NOMO-1 treated with DMSO at 0.1 percent for 48 hours (cell line): ENCODE measurements at regions not wholly inside any gene's neighbourhood (a gene's known extent, or its start where the extent isn't known, plus 50 kb on each side); places are given as distances from the start of the nearest gene placed in this dataset.
"Not testable (repeated sequence)": the region's sequence is repeated elsewhere in the genome, so short reads cannot be mapped to it uniquely, and the experiment has no call there.

Source experiments
- DNase-seq: peaks from one replicate; lab custom pipeline; 2025; ENCODE audit not compliant: unreplicated experiment; lab: John Stamatoyannopoulos, UW

DNA sequence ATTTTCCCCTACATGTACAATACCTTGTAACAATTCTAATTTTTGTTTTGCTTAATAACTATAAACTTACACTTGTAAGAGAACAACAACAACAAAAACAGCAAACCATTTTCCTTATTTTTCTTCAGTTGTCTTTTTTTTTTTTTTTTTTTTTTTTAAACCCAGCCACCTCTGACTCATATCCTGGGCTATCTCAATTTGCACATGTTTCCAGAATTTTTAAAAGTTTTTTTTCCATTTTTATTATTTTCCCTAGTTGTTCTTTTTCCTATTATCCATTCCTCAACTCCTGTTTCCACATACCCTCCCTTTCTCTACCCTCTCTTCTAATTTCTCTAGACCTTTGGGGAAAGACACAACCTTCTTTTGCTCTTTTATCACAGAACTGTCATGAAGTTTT is 112.5 kb downstream of the EFEMP1 start:
- DNase-seq, result no peak

DNA sequence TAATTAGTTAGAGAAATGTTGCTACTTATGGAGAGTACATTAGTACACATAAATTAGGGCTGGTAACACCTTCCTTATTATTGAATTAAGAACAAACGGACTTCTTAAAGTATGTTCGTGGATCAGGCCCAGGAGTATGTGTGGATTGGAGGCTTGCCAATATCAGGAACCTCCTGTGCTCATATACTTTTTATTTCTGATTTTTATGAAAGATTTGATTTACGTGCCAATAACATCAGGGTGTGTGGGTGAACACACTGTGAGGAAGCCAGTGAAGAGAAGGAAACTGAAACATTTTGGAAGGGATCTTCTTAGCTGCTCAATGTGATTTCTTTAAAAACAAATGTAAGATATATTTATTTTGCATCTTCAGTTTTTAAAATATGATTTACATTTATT is 113.0 kb downstream of the EFEMP1 start:
- no peak for DNase-seq

DNA sequence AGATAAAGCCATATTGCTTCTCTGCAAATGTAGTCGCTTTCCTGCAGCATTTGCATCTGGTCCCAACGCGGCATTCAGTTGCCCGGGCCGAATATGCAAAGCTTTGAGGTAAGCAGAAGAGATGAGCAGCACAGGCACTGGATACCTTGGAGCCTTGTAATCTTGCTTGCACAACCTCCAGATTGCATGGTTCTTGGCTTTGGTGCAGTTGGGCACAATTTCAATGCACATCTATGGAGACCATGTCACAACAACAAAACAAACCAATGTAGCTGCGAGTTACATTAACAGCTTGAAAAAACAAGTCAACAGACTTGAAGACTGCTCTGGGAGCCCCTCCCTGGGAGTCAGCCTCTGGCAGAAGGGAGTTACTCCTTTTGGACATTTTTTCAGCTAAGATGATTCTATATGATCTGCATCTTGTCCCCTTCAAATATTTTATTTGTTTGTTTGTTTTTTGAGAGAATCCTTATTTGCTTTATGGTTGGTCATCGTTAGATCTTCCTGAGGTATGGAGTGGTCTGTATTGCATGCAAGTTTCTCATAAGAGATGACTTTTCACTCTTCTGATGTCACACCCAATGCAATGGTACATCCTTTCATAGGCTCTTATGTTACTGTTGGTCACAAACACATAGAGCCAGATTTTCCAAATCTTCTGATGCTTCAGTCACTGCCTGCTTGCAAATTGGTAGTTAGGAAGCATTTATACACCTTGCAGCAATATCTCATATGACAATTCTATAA is 113.5 kb downstream of the EFEMP1 start:
- DNase-seq, result no peak

DNA sequence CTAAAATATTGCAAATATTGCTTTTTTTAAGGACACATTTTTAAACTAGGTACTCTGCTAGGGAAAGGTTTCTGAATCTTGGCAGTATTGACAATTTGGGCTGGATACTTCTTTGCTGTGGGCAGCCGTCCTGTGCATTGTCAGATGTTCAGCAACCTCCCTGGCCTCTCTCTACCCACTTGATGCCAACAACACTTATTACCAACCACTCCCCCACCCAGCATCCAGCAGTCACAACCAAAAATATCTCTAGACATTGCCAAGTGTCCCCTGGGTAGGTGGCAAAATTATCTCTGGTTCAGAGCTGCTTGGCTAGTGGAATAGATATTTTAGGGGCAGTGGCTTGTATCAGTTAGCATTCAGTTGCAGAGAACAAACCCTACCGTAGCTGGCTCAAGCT is 114.3 kb upstream of the PNPT1 start:
- DNase-seq, result no peak

DNA sequence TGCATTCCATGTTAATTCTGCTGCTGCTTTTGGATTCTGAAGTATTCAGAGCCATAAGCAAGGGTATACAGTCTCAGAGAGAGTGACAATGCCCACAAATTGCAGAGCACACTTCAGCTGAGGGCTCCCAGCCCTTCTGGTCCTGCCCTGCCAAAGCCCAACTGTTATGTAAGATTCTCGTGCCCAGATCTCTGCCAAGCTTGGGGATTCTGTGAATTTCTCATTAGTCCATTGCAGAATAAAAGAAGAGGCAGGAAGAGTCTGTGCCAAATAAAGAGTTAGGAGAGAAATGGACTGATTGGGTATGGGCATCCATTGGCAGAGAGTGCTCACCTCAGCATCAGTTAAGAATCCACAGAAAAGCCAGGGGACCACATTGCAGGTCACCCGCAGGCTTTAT is 112.0 kb upstream of the PNPT1 start:
- DNase-seq, result no peak

DNA sequence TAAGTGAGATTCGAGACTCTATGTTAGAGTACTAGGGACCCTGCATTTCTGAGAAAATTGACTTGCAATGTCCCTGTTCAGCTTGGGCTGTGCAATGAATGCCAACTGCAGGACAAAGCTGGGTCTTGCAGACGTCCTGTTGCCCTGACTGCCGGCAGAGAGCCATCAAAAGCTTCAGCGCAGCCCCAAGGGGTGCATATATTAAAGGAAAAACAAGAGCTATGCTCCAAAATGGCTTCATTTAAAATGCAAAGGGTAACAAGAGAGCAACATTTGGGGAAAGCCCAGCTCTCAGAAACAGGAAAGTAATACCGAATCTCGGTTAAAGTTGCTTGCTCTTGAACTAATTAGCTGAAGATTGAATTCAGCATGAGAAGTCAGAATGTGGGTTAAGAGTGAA is 110.9 kb upstream of the PNPT1 start:
- no peak for DNase-seq

DNA sequence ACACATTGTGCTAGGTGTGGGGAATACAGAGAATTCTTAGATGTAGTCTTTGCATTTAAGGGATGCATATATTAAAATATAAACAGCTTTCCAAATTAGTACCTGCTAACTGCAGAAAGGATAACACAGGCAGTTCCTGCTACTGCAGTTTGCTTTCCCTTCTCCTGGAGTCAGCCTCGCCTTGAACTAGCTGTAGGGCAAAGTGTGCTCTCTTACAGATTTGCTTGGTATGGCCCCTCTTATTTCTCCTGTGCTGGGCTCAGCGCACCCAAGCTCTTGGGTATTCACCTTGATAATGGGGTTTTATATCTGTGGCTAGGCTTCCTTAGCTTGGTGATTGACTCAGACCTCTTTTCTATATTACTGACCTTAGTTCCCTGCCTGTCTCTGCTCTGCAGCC is 108.4 kb upstream of the PNPT1 start:
- DNase-seq, result no peak

DNA sequence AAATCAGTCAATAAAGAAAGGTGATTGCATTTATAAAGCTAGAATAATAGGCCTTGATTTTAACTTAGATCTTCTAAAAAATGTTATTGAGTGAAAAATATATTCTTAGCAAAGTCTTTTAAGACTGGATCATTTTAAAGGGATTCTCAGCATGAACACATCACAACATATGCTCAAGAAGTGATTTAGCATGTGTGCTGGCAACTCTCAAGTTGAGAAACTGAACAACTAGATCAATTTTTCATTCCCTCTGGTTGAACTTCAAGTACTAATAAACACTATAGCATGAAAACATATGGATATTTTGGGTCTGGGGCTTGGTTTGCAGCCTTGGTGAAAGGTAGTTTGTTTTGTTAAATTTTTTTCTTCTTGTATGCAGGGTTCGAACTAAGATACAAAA is 107.8 kb upstream of the PNPT1 start:
- DNase-seq, result no peak

DNA sequence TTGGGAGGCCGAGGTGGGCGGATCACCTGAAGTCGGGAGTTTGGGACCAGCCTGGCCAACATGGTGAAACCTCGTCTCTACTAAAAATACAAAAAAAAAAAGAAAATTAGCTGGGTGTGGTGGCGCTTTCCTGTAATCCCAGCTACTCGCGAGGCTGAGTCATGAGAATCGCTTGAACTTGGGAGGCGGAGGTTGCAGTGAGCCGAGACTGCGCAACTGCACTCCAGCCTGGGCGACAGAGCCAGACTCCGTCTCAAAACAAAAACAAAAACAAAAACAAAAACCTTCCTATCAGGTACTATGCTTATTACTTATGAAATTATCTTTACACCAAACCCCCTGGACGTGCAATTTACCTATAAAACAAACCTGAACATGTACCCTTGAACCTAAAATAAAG is 106.0 kb upstream of the PNPT1 start:
- DNase-seq, result not testable (repeated sequence)

DNA sequence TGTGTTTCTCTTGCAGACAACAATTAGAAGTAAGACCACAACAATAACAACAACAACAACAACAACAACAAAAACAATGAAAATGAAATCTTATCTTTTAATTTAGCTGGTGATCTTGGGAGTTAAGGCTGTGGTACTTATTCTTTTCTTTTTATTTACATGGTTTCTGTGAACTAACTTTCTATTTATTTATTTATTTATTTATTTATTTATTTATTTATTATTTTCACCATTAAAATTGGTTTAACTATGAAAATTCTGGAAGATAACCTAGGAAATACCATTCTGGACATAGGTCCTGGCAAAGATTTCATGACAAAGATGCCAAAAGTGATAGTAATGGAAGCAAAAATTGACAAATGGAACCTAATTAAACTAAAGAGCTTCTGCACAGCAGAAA is 102.5 kb upstream of the PNPT1 start:
- no peak for DNase-seq

DNA sequence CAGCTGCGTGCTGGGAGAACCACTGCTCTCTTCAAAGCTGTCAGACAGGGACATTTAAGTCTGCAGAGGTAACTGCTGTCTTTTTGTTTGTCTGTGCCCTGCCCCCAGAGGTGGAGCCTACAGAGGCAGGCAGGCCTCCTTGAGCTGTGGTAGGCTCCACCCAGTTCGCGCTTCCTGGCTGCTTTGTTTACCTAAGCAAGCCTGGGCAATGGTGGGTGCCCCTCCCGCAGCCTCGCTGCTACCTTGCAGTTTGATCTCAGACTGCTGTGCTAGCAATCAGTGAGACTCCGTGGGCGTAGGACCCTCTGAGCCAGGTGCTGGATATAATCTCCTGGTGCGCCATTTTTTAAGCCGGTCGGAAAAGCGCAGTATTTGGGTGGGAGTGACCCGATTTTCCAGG is 100.0 kb upstream of the PNPT1 start:
- DNase-seq, result not testable (repeated sequence)

DNA sequence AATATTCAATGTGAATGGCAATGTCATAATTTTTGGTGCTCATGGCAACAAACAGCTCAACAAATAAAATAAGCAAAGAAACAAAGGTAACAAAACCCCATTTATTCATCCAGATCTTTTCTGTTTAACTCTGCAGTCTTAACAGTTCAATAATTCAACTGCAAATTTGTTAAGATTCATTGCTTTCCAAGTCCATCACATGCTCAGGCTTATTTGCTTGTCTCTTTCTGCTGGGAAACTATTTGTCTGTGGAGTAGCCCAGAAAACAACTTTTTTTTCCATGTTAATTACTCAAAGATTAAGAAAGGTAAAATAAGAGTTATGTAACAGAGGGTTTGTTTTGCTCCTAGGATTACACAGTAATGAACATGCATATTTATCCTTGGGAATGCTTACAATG is 92.6 kb upstream of the PNPT1 start:
- DNase-seq, result no peak

DNA sequence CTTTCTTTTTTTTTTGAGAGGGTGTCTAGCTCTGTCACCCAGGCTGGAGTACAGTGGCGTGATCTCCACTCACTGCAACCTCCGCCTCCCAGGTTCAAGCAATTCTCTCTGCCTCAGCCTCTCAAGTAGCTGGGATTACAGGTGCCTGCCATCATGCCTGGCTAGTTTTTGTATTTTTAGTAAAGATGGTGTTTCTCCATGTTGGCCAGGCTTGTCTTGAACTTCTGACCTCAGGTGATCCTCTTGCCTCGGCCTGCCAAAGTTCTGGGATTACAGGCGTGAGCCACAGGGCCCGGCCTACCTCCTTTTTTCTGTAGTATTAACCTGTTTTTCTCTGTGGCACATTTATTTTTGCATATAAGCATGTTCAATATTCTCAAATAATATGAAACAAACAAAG is 90.1 kb upstream of the PNPT1 start:
- DNase-seq, result not testable (repeated sequence)

DNA sequence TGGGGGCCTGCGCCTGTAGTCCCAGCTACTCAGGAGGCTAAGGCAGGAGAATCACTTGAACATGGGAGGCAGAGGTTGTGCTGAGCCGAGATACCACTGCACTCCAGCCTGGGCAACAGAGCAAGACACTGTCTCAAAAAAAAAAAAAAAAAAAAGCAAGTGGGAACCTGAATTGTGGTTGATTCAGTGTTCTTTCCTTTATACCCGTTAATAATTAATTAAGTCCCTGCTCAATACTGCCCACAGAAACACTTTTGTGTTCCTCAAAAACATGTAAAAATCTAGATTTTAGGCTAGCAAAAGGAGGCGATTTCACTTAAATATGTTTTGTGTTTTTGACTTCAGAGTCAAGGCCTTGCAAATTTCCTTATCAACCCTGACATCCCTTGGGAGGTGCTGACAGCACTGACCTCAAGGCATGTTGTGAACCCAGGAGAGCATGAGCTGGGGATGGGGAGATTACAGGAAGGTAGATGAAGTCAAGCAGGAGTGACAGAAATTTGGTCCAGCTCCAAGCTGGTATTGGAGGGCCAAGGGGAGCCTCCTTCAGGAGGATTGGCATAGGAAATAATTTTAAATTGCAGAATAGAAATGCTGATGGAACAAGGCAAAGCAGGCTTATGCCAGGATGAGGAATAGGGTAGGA is 89.0 kb upstream of the PNPT1 start:
- no peak for DNase-seq

DNA sequence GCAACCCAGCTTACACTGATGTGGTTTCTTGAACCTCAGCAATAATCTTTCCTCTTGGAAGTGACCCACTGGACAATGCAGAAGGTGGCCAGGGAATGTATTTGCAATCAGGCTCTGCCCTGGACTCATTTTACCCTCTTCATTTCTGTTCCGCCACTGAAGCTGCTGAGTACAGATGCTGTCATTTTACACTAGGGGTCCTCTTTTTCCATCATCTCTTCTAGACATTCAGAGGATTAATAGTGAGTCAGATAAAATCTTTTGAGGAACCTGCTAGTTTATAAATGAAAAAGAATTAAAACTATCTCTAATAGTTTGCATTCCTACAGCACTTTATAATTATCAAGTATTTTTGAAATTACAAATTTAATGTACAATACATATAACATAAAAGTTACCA is 87.9 kb upstream of the PNPT1 start:
- DNase-seq, result no peak

DNA sequence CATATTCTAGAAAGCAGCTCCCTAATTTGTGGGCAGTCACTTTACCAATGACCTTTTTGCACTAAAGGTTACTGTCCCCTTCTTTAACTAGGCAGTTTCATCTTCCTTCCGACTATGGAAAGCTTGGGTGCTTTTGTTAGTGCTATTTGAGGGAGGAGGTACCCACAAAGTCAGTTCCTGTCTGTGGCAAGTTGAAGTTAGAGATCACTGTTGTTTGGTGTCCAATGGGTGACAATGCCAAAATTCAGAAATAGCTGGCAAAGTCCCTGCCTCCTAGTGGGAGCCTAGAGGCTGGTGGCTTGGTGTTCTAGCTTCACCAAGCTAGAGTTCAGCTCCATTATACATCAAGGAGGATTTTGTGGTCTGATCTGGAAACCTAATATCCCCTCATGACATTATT is 87.1 kb upstream of the PNPT1 start:
- DNase-seq, result no peak

DNA sequence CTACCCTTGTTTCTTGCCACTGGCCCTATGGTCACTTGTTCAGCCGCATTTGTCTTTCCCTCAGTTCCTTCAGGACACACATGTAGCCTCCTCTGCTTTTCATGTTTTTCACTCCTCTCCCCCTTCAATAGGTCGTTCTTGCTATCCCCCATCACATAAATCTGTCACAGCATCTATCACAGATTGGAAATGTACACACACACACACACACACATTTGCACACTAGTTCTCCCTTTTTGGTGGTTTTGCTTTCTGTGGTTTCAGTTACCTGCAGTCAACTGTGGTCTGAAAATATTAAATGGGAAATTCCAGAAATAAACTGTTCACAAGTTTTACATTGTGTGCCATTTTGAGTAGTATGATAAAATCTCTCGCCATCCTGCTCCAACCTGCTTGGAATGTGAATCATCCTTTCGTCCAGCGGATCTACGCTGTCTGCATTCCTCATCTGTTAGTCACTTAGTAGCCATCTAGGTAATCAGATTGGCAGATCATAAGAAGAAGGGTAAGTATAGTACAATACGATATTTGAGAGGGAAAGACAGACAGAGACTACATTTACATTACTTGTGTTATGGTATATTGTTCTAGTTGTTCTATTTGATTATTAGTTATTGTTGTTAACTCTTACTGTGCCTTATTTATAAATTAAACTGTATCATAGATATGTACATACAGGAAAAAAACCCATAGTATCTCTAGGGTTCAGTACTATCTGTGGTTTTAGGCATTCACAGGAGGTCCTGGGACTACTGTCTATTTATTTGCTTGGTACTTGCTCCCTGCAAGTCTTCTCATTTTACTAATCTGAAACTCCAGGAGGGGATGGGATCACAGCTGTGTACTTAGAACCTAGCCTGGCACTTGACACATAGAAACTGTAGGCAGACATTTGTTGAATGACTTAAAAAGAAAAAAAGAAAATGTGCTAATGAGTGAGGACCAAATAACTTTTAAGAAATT is 86.1 kb upstream of the PNPT1 start:
- no peak for DNase-seq

DNA sequence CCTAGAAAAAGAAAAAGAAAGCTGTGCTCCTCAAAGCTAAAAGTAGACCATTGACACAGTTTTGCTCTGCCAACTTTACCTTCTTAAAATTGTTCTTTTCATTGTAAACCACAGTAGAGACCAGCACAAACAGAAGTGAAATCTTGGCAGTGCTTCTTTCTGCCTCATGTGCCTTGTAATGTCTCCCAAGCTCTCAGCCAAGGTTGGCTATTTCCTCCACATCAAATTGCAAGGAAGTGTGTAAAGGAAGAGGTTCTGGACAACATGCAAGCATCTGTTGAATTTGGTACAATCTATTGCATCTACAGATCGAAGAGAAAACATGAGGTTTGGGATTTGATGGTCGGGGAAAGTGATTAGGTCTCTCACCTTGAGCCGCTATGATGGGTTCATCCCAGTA is 83.3 kb upstream of the PNPT1 start:
- DNase-seq, result no peak

DNA sequence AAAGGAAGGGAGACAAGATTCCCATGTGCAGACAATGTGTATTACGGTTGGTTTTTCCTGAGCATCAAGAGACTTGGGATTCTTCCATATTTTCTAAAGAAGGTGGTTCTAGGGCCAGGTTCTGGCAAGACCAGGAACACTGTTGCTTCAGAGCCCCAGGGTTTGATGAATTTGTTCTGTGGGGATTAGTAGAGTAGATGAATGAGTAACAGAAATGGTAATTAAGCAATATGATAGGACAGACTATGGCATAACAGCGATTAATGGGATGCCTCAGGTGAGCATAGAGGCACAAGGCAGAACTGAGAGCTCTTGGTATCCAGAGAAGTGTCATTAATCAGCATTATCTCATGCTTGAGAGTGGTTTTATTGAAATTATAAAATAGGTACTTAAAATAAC is 82.8 kb upstream of the PNPT1 start:
- no peak for DNase-seq

DNA sequence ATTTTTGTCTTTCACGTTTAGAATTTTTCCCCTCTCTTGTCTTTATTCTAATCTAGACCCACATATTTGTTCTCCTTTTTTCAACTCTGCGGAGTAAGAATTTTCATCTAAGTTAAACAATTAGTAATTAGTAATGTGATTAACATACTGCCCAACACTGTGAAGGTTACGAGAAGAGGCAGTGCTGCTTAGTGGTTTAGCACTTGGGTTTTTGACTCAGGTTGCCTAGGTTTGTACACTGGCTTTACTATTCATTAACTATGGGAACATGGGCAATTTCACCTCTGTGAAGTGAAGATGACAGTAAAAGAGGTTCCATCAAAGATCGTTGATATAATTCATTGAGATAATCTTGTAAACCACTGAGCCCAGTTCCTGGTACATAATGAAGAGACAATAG is 82.2 kb upstream of the PNPT1 start:
- no peak for DNase-seq

DNA sequence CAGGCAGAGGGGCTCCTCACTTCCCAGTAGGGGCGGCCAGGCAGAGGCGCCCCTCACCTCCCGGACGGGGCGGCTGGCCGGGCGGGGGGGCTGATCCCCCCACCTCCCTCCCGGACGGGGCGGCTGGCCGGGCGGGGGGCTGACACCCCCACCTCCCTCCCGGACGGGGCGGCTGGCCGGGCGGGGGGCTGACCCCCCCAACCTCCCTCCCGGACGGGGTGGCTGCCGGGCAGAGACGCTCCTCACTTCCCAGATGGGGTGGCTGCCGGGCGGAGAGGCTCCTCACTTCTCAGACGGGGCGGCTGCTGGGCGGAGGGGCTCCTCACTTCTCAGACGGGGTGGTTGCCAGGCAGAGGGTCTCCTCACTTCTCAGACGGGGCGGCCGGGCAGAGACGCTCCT is 80.0 kb upstream of the PNPT1 start:
- not testable (repeated sequence) for DNase-seq
